LNCaP clone FGC (cell line): ENCODE measurements at regions not wholly inside any gene's neighbourhood (a gene's known extent, or its start where the extent isn't known, plus 50 kb on each side); places are given as distances from the start of the nearest gene placed in this dataset.
A peak's percentile ranks its signal among the peaks of the same experiment; 100 is the strongest.

Experiments used
- DNase-seq: peaks from one replicate; pipeline ENCODE4 v3.0.0-alpha.2; 2011; ENCODE audit warnings: low read depth
- H3K4me3 ChIP-seq: 2 replicates; pipeline ENCODE4 v1.5.1; 2011; ENCODE audit warnings: mild to moderate bottlenecking, low read depth, low read length, control low read depth
- CTCF ChIP-seq: IDR thresholded peaks from 2 replicates; pipeline ENCODE4 v1.5.1; 2012; ENCODE audit warnings: mild to moderate bottlenecking; ENCODE audit not compliant: control insufficient read depth, insufficient read depth; ENCODE audit errors: extremely low read depth

DNA sequence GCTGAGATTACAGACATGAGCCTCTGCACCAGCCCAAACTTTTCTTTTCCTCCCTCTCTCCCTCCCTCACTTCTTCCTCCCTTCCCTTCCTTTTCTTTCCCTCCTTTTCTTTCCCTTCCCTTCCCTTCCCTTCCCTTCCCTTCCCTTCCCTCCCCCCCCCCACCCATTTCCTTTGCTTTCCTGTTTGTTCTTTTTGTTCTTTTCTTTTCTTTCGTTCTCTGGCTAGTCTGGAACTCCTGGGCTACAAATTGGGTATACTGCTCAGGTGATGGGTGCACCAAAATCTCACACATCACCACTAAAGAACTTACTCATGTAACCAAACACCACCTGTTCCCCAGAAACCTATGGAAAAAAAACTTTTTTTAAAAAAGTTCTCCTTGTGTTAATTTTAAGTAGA, 174.8 kb upstream of the CHODL start:
- H3K4me3 ChIP-seq: no peak overlapping the region
- DNase-seq: no peak
- no peak for TF ChIP-seq CTCF

GRCh38 chr21:18060402-18060801, 184.2 kb upstream of the CHODL start:
- no peak for DNase-seq
- no peak overlapping the region for H3K4me3 ChIP-seq
- TF ChIP-seq CTCF: no peak

DNA sequence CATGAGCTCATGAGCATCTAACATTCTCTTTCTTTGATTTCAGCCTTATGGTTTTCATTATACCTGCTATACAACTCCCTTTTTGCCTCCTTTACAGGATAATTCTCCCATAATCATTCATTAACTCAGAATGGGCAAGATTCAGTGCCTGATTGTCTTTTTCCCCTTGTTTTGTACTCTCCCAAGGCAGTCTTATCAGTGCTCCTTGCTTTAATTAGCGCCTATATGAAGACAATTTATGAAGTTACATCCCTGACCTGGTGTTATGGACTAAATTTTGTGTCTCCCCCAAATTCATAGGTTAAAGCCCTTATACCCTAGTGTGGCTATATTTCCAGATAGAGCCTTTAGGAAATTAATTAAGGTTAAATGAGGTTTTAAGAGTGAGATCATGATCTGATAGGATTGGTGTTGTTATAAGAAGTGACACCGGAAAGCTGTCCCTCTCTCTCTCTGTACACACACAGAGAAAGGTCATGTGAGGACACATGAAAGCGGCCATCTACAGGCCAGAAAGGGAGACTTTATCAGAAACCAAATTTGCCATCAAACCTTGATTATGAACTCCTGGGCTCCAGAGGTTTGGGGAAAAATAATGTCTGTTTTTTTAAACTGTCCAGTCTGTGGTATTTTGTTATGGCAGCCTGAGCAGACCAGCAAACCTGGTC, 185.8 kb upstream of the CHODL start:
- H3K4me3 ChIP-seq: no peak overlapping the region
- TF ChIP-seq CTCF: 0 out of 2 replicates have a peak, but pooled peaks have one; percentile 11
- DNase-seq: no peak

DNA sequence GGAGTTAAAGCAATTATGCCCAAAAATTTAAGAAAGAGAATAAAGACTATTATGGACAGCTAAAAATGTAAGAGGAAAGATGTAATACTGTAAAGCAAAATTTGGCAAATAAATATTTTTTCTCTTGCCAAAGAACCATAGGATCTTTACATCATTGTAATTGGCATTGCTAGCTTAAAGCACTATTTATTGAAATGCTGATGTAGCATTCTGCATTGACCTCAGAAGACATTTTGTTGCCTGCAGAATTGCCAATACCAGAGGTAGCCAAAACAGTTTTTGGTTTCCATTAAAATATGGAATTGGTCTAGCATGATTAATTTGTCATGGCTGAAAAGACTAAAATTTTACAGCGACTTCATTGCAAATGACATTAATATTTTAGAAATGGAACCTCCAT, 191.5 kb upstream of the CHODL start:
- no peak overlapping the region for H3K4me3 ChIP-seq
- no peak for DNase-seq
- TF ChIP-seq CTCF: no peak

DNA sequence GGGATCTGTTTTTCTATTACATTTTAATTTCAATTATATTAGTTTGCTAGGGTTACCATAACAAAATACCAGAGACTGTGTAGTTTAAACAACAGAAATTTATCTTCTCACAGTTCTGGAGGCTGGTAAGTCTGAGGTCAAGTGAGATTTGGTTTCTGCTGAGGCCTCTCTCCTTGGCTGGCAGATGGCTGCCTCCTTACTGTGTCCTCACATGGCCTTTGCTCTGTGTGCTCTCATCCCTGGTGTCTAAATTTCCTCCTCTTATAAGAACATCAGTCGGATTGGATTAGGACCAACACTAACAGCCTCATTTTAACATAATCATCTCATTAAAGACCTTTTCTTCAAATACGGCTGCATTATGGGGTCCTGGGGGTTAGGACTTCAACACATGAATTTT, 195.2 kb upstream of the CHODL start:
- no peak for TF ChIP-seq CTCF

DNA sequence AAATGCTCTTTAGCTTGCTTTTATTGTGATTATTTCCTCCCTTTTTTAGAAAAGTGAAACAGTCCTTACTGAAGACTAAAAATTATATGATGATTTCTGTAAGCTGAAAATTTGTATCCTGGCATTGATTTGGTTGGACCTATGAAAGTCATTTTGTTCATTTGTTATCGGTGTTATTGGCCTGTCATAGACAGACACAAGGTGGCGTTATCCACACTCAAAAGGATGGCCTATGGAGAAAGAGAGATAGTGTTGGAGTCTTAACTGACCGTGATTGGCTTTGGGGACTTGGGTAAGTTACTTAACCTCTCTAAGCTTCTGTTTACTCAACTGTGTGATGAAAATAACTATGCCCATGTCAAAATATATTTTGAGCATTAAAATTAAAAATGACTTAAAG, 203.6 kb upstream of the CHODL start:
- peak; percentile 85 for TF ChIP-seq CTCF
- H3K4me3 ChIP-seq: no peak overlapping the region
- DNase-seq: peak; percentile 45

More for the DNA sequence above, 195.2 kb upstream of the CHODL start:
- H3K4me3 ChIP-seq: no peak overlapping the region
- no peak for DNase-seq

GRCh38 chr21:18030248-18030647, 211.1 kb upstream of the C21orf91 start:
- no peak for TF ChIP-seq CTCF
- no peak for DNase-seq
- H3K4me3 ChIP-seq: no peak overlapping the region
